ENCODE measurements at regions not wholly inside any gene's neighbourhood (a gene's known extent, or its start where the extent isn't known, plus 50 kb on each side); places are given as distances from the start of the nearest gene placed in this dataset.
"Not testable (repeated sequence)": the region's sequence is repeated elsewhere in the genome, so short reads cannot be mapped to it uniquely, and the experiment has no call there.

- DNase-seq = no peak
- no peaks in the 10 kb centered on the region for H3K36me3 ChIP-seq (ENCODE audit: low read depth)
- intact Hi-C loops (cut with DNase I, micrococcal nuclease) = no loop called here
- H3K4me1 ChIP-seq (ENCODE audit: low read depth) = no peaks in the 10 kb centered on the region
- peaks cover 5% of the 10 kb centered on the region for H3K9me3 ChIP-seq
- no peak overlapping the region for H3K4me3 ChIP-seq
- ATAC-seq = no peak
- no peak for TF ChIP-seq CTCF (IDR thresholded peaks at IDR 0.05)
These were observed 1166.7 kb downstream of the NCAM2 start for GRCh38 chr21:22164912-22165311.

GRCh38 chr21:22174746-22175145 lies 1176.5 kb downstream of the NCAM2 start:
- Histone ChIP-seq H3K4me3 (no peak overlapping the region), H3K9me3 (no peaks in the 10 kb centered on the region), H3K4me1 (ENCODE audit: low read depth) (no peaks in the 10 kb centered on the region), H3K36me3 (ENCODE audit: low read depth) (no peaks in the 10 kb centered on the region)
- DNase-seq (no peak), ATAC-seq (no peak)
- no peak for TF ChIP-seq CTCF (IDR thresholded peaks at IDR 0.05)
- intact Hi-C loops (cut with DNase I, micrococcal nuclease) = no loop called here

GRCh38 chr21:22189278-22189677 lies 1191.1 kb downstream of the NCAM2 start:
- H3K9me3 ChIP-seq = no peaks in the 10 kb centered on the region
- intact Hi-C loops (cut with DNase I, micrococcal nuclease) = no loop called here
- no peak for ATAC-seq
- H3K36me3 ChIP-seq (ENCODE audit: low read depth) = no peaks in the 10 kb centered on the region
- H3K4me3 ChIP-seq = no peak overlapping the region
- TF ChIP-seq CTCF (IDR thresholded peaks at IDR 0.05) = no peak
- H3K4me1 ChIP-seq (ENCODE audit: low read depth) = no peaks in the 10 kb centered on the region
- no peak for DNase-seq

GRCh38 chr21:22191581-22191980 lies 1193.4 kb downstream of the NCAM2 start:
- intact Hi-C loops (cut with DNase I, micrococcal nuclease) = no loop called here
- no peak for ATAC-seq
- DNase-seq = no peak
- Histone ChIP-seq H3K36me3 (ENCODE audit: low read depth) (no peaks in the 10 kb centered on the region), H3K9me3 (no peaks in the 10 kb centered on the region), H3K4me3 (no peak overlapping the region), H3K4me1 (ENCODE audit: low read depth) (no peaks in the 10 kb centered on the region)
- TF ChIP-seq CTCF (IDR thresholded peaks at IDR 0.05) = no peak

- H3K4me3 ChIP-seq = no peak overlapping the region
- no peak for TF ChIP-seq CTCF (IDR thresholded peaks at IDR 0.05)
- H3K4me1 ChIP-seq (ENCODE audit: low read depth) = no peaks in the 10 kb centered on the region
- intact Hi-C loops (cut with DNase I, micrococcal nuclease) = no loop called here
- H3K36me3 ChIP-seq (ENCODE audit: low read depth) = no peaks in the 10 kb centered on the region
- no peak for ATAC-seq
- DNase-seq = no peak
- H3K9me3 ChIP-seq = no peaks in the 10 kb centered on the region
These were observed 1194.6 kb downstream of the NCAM2 start for GRCh38 chr21:22192766-22193165.

GRCh38 chr21:22194986-22195385 lies 1196.8 kb downstream of the NCAM2 start:
- intact Hi-C loops (cut with DNase I, micrococcal nuclease); H3K36me3 ChIP-seq (ENCODE audit: low read depth); ATAC-seq; DNase-seq; H3K9me3 ChIP-seq; H3K4me3 ChIP-seq; H3K4me1 ChIP-seq (ENCODE audit: low read depth): not testable (repeated sequence)

Data from mucosa of descending colon (tissue), 3 donors.